ENCODE measurements at regions not wholly inside any gene's neighbourhood (a gene's known extent, or its start where the extent isn't known, plus 50 kb on each side); places are given as distances from the start of the nearest gene placed in this dataset.

GRCh38 chr11:76724171-76724768, 53.7 kb upstream of the LRRC32 start:
- Histone ChIP-seq H3K9ac (replicated peaks in 1 of 4; ENCODE audit: extremely low read depth in 1 of 4, low read depth in 3 of 4, low read length in 3 of 4) (no peak overlapping the region), H4K91ac (replicated peaks; ENCODE audit: insufficient read length, low read length) (no peak overlapping the region), H3K4ac (replicated peaks; ENCODE audit: insufficient read length, low read depth, low read length) (no peak overlapping the region), H2BK20ac (ENCODE audit: low read length) (no peak overlapping the region), H3K79me1 (ENCODE audit: low read depth, low read length) (no peaks in the 10 kb centered on the region), H3K9me3 (ENCODE audit: insufficient read depth in 2 of 2, low read depth in 1 of 2, low read length in 1 of 2) (no peaks in the 10 kb centered on the region), H3K4me2 (ENCODE audit: insufficient read depth in 1 of 2, low read depth in 2 of 2, low read length in 2 of 2) (no peak overlapping the region), H4K5ac (ENCODE audit: insufficient read length, low read depth, low read length) (no peak overlapping the region), H4K20me1 (replicated peaks in 1 of 2; ENCODE audit: control insufficient read depth in 1 of 2, insufficient read depth in 2 of 2, low read length in 2 of 2) (no peaks in the 10 kb centered on the region), H2AFZ (ENCODE audit: low read length) (no peak overlapping the region), H2BK120ac (replicated peaks; ENCODE audit: low read depth, low read length) (no peak overlapping the region), H2BK5ac (ENCODE audit: low read depth, low read length) (no peak overlapping the region), H3K23me2 (ENCODE audit: low read depth, low read length) (no peaks in the 10 kb centered on the region), H3K79me2 (ENCODE audit: control insufficient read depth in 1 of 2, insufficient read depth in 2 of 2, low read length in 2 of 2) (no peaks in the 10 kb centered on the region), H2BK12ac (ENCODE audit: low read depth, low read length) (no peak overlapping the region), H3K27ac (ENCODE audit: low read depth, low read length) (no peak overlapping the region), H3K4me1 (replicated peaks in 1 of 4; ENCODE audit: control insufficient read depth in 3 of 4, insufficient read depth in 4 of 4, low read length in 3 of 4) (peaks cover 0 to 2% (median 0%) of the 10 kb centered on the region in 4 experiments; a peak in 1 of 7 replicates), H2AK5ac (ENCODE audit: low read depth, low read length) (no peak overlapping the region), H3K4me3 (ENCODE audit: extremely low read depth in 1 of 4, insufficient read depth in 2 of 4, low read depth in 3 of 4, low read length in 4 of 4) (no peak overlapping the region), H3K36me3 (ENCODE audit: control insufficient read depth in 2 of 4, insufficient read depth in 4 of 4, low read length in 3 of 4) (no peaks in the 10 kb centered on the region), H3K18ac (ENCODE audit: extremely low read depth, low read length) (no peak overlapping the region), H3K56ac (replicated peaks; ENCODE audit: insufficient read length, low read depth, low read length) (no peak overlapping the region), H4K8ac (ENCODE audit: extremely low read depth, insufficient read depth, low read length) (no peak overlapping the region; the same call in 1 of the 2 replicates), H3K14ac (ENCODE audit: insufficient read length) (no peak overlapping the region), H3K27me3 (replicated peaks in 1 of 4; ENCODE audit: control insufficient read depth in 3 of 4, extremely low read depth in 1 of 4, insufficient read depth in 3 of 4, low read length in 3 of 4) (no peaks in the 10 kb centered on the region; a peak in 2 of 7 replicates), H3K23ac (ENCODE audit: insufficient read length) (no peak overlapping the region), H2BK15ac (ENCODE audit: low read length) (no peak overlapping the region)
- POLR2A ChIA-PET (ENCODE audit: partially characterized antibody), result interaction anchor here (1.2 to 1.4 kb wide), 3 partner anchors 20 to 384 kb away, joined by 3 to 4 read pairs (median 3); no protein-coding TSS in a partner anchor
- CTCF ChIA-PET (ENCODE audit: partially characterized antibody), result interaction anchor here (0.6 to 7.3 kb wide), 22 partner anchors 9 to 514 kb away, joined by 3 to 77 read pairs (median 4); no protein-coding TSS in a partner anchor
- TF ChIP-seq TAF1 (IDR thresholded peaks at IDR 0.05; ENCODE audit: low read depth, low read length), result no peak
- 0 out of 4 replicates have a peak, but pooled peaks of 1 of the 2 experiments have one; percentile 31 for TF ChIP-seq SIN3A (conservative IDR thresholded peaks at IDR 0.05 in 1 of 2, IDR thresholded peaks at IDR 0.05 in 1 of 2; ENCODE audit: low read depth in 1 of 2, low read length in 2 of 2)
- DNase-seq (ENCODE audit: low read depth in 1 of 2, low spot score in 2 of 2) (peak in 1 of 2 experiments; percentile 78), FAIRE-seq (no peak)
- WGBS, 2 experiments (ENCODE audit: extremely low coverage in 1 of 2, insufficient coverage in 1 of 2, insufficient read length in 1 of 2, insufficient replicate concordance in 2 of 2, low coverage in 1 of 2, low lambda C conversion rate in 2 of 2, missing lambda C conversion rate in 1 of 2), result 53% methylated on average over 3 of the region's 3 CpGs; no CpG with 5 or more reads in 1 of the 2 experiments
